ENCODE measurements at regions not wholly inside any gene's neighbourhood (a gene's known extent, or its start where the extent isn't known, plus 50 kb on each side); places are given as distances from the start of the nearest gene placed in this dataset.

GRCh38 chr17:34493917-34494316 is 85.5 kb upstream of the TMEM132E start:
- TF ChIP-seq ARNT (IDR thresholded peaks at IDR 0.05) (no peak), NFRKB (IDR thresholded peaks at IDR 0.05) (no peak), ZNF384 (IDR thresholded peaks at IDR 0.05) (no peak), LEF1 (IDR thresholded peaks at IDR 0.05; ENCODE audit: borderline replicate concordance) (no peak), FOXA1 (IDR thresholded peaks at IDR 0.05) (no peak), ELF4 (IDR thresholded peaks at IDR 0.05) (no peak), SUZ12 (IDR thresholded peaks at IDR 0.05) (no peak), HDGF (IDR thresholded peaks at IDR 0.05; ENCODE audit: borderline replicate concordance) (no peak), SP1 (IDR thresholded peaks at IDR 0.05) (no peak), L3MBTL2 (conservative IDR thresholded peaks at IDR 0.05) (no peak), BHLHE40 (IDR thresholded peaks at IDR 0.05; ENCODE audit: borderline replicate concordance) (no peak), TARDBP (IDR thresholded peaks at IDR 0.05) (no peak), PKNOX1 (IDR thresholded peaks at IDR 0.05) (no peak)
- CTCF ChIA-PET: no interaction called here
- POLR2A ChIA-PET: no interaction called here
- no peak for DNase-seq (ENCODE audit: extremely low spot score)

GRCh38 chr17:34487626-34488025 is 91.8 kb upstream of the TMEM132E start:
- POLR2A ChIA-PET: no interaction called here
- CTCF ChIA-PET: no interaction called here
- no peak for DNase-seq (ENCODE audit: extremely low spot score)
- TF ChIP-seq FOXM1 (IDR thresholded peaks at IDR 0.05; ENCODE audit: borderline replicate concordance): no peak
- TF ChIP-seq L3MBTL2 (conservative IDR thresholded peaks at IDR 0.05): no peak
- no peak for TF ChIP-seq ZNF384 (IDR thresholded peaks at IDR 0.05)
- TF ChIP-seq SUZ12 (IDR thresholded peaks at IDR 0.05): no peak
- no peak for TF ChIP-seq ELF4 (IDR thresholded peaks at IDR 0.05)
- no peak for TF ChIP-seq PKNOX1 (IDR thresholded peaks at IDR 0.05)
- TF ChIP-seq HDGF (IDR thresholded peaks at IDR 0.05; ENCODE audit: borderline replicate concordance): no peak
- TF ChIP-seq CTBP1 (IDR thresholded peaks at IDR 0.05; ENCODE audit: borderline replicate concordance): no peak
- TF ChIP-seq FOXA1 (IDR thresholded peaks at IDR 0.05): no peak
- no peak for TF ChIP-seq BHLHE40 (IDR thresholded peaks at IDR 0.05; ENCODE audit: borderline replicate concordance)
- no peak for TF ChIP-seq LEF1 (IDR thresholded peaks at IDR 0.05; ENCODE audit: borderline replicate concordance)
- TF ChIP-seq TARDBP (IDR thresholded peaks at IDR 0.05): no peak
- no peak for TF ChIP-seq FOXK2 (IDR thresholded peaks at IDR 0.05)
- no peak for TF ChIP-seq SP1 (IDR thresholded peaks at IDR 0.05)
- TF ChIP-seq ARNT (IDR thresholded peaks at IDR 0.05): no peak
- no peak for TF ChIP-seq NFRKB (IDR thresholded peaks at IDR 0.05)

GRCh38 chr17:34486761-34487160 is 92.6 kb upstream of the TMEM132E start:
- ChIA-PET POLR2A (no interaction called here), CTCF (no interaction called here)
- no peak for TF ChIP-seq LEF1 (IDR thresholded peaks at IDR 0.05; ENCODE audit: borderline replicate concordance)
- TF ChIP-seq ARNT (IDR thresholded peaks at IDR 0.05): no peak
- TF ChIP-seq FOXA1 (IDR thresholded peaks at IDR 0.05): no peak
- TF ChIP-seq SP1 (IDR thresholded peaks at IDR 0.05): no peak
- TF ChIP-seq HDGF (IDR thresholded peaks at IDR 0.05; ENCODE audit: borderline replicate concordance): no peak
- TF ChIP-seq L3MBTL2 (conservative IDR thresholded peaks at IDR 0.05): no peak
- no peak for TF ChIP-seq TARDBP (IDR thresholded peaks at IDR 0.05)
- DNase-seq (ENCODE audit: extremely low spot score): no peak

GRCh38 chr17:34485999-34486398 is 93.4 kb upstream of the TMEM132E start:
- CTCF ChIA-PET: interaction anchor here (0.7 kb wide), 1 partner anchor 32 kb away, joined by 3 read pairs; no protein-coding TSS in a partner anchor
- TF ChIP-seq ZNF384 (IDR thresholded peaks at IDR 0.05) (no peak), FOXM1 (IDR thresholded peaks at IDR 0.05; ENCODE audit: borderline replicate concordance) (no peak), BHLHE40 (IDR thresholded peaks at IDR 0.05; ENCODE audit: borderline replicate concordance) (no peak), ELF4 (IDR thresholded peaks at IDR 0.05) (no peak), LEF1 (IDR thresholded peaks at IDR 0.05; ENCODE audit: borderline replicate concordance) (no peak), SUZ12 (IDR thresholded peaks at IDR 0.05) (no peak), SP1 (IDR thresholded peaks at IDR 0.05) (no peak), ARNT (IDR thresholded peaks at IDR 0.05) (no peak), CTBP1 (IDR thresholded peaks at IDR 0.05; ENCODE audit: borderline replicate concordance) (no peak), HDGF (IDR thresholded peaks at IDR 0.05; ENCODE audit: borderline replicate concordance) (no peak), FOXK2 (IDR thresholded peaks at IDR 0.05) (no peak), L3MBTL2 (conservative IDR thresholded peaks at IDR 0.05) (no peak), TARDBP (IDR thresholded peaks at IDR 0.05) (no peak), PKNOX1 (IDR thresholded peaks at IDR 0.05) (no peak), FOXA1 (IDR thresholded peaks at IDR 0.05) (no peak)
- DNase-seq (ENCODE audit: extremely low spot score): no peak
- POLR2A ChIA-PET: no interaction called here

GRCh38 chr17:34484193-34484733 is 95.1 kb upstream of the TMEM132E start:
- CTCF ChIA-PET: interaction anchor here (0.6 kb wide), 1 partner anchor 9 kb away, joined by 3 read pairs; no protein-coding TSS in a partner anchor
- no peak for DNase-seq (ENCODE audit: extremely low spot score)
- no peak for TF ChIP-seq FOXM1 (IDR thresholded peaks at IDR 0.05; ENCODE audit: borderline replicate concordance)
- TF ChIP-seq CTBP1 (IDR thresholded peaks at IDR 0.05; ENCODE audit: borderline replicate concordance): no peak
- TF ChIP-seq HDGF (IDR thresholded peaks at IDR 0.05; ENCODE audit: borderline replicate concordance): no peak
- no peak for TF ChIP-seq BHLHE40 (IDR thresholded peaks at IDR 0.05; ENCODE audit: borderline replicate concordance)
- no peak for TF ChIP-seq FOXA1 (IDR thresholded peaks at IDR 0.05)
- no peak for TF ChIP-seq FOXK2 (IDR thresholded peaks at IDR 0.05)
- TF ChIP-seq SP1 (IDR thresholded peaks at IDR 0.05): no peak
- no peak for TF ChIP-seq L3MBTL2 (conservative IDR thresholded peaks at IDR 0.05)
- TF ChIP-seq ZNF384 (IDR thresholded peaks at IDR 0.05): no peak
- TF ChIP-seq PKNOX1 (IDR thresholded peaks at IDR 0.05): no peak
- no peak for TF ChIP-seq TARDBP (IDR thresholded peaks at IDR 0.05)
- no peak for TF ChIP-seq SUZ12 (IDR thresholded peaks at IDR 0.05)
- no peak for TF ChIP-seq NFRKB (IDR thresholded peaks at IDR 0.05)
- no peak for TF ChIP-seq ARNT (IDR thresholded peaks at IDR 0.05)
- no peak for TF ChIP-seq ELF4 (IDR thresholded peaks at IDR 0.05)
- TF ChIP-seq LEF1 (IDR thresholded peaks at IDR 0.05; ENCODE audit: borderline replicate concordance): no peak
- POLR2A ChIA-PET: no interaction called here

All from HEK293T (cell line).